Body of pancreas (tissue), 4 donors: ENCODE measurements at regions not wholly inside any gene's neighbourhood (a gene's known extent, or its start where the extent isn't known, plus 50 kb on each side); places are given as distances from the start of the nearest gene placed in this dataset.

Experiments
- ATAC-seq: fragments of 150-250 bp; one replicate; pipeline ENCODE4 v1.9.1; 2016
- DNase-seq, 4 donors: peaks; one replicate each; pipeline ENCODE4 v3.0.0-alpha.2; 2019
- H3K27ac ChIP-seq, 4 donors: fragments of 200-600 bp; sonication (generic); 1 replicate in 3 of 4; 2 replicates in 1 of 4; pipeline versions ENCODE4 v1.5.1 to v1.6.1; 2016 to 2019; ENCODE audit warnings: mild to moderate bottlenecking in 1 of 4, mixed read lengths in 1 of 4, moderate library complexity in 1 of 4
- H3K27me3 ChIP-seq, 2 donors: fragments of 200-600 bp; sonication (generic); one replicate each; pipeline ENCODE4 v1.6.0; 2016; ENCODE audit warnings: mild to moderate bottlenecking in 1 of 2
- H3K36me3 ChIP-seq, 2 donors: fragments of 200-600 bp; sonication (generic); replicated peaks in 1 of 2; 2 replicates each; pipeline ENCODE4 v1.5.1; 2016; ENCODE audit warnings: low read depth in 2 of 2; ENCODE audit not compliant: insufficient read depth in 1 of 2
- H3K4me1 ChIP-seq: fragments of 200-600 bp; sonication (generic); one replicate; pipeline ENCODE4 v1.6.0; 2016
- H3K4me3 ChIP-seq, 2 donors: fragments of 200-600 bp; sonication (generic); 1 replicate in 1 of 2; 2 replicates in 1 of 2; pipeline ENCODE4 v1.5.1; 2016 to 2019
- H3K9me3 ChIP-seq, 3 donors: fragments of 200-600 bp; sonication (generic); 1 replicate in 2 of 3; 2 replicates in 1 of 3; pipeline ENCODE4 v1.5.1; 2016
- POLR2A ChIP-seq, 3 donors: fragments of 450-650 bp; IDR thresholded peaks; one replicate each; pipeline ENCODE4 v1.6.1; 2016; ENCODE audit warnings: antibody characterized with exemption in 3 of 3, mild to moderate bottlenecking in 2 of 3
- WGBS, 2 donors: methylation state at CpG; one replicate each; pipeline ENCODE4 v1.1.5; 2017; 5-methylcytosine and 5-hydroxymethylcytosine counted together
- intact Hi-C: fragments of 100-400 bp; cut with DNase I; formaldehyde crosslinking; loops from one replicate; pipeline ENCODE4 v1.15.1; 2023
- TF ChIP-seq, protein P1 (sequence below), 7 experiments: fragments of 450-650 bp in 4 of 7; fragments of 200-600 bp in 3 of 7; sonication (generic) in 3 of 7; IDR thresholded peaks; one replicate each; pipeline ENCODE4 v1.5.1; 2016 to 2019; ENCODE audit warnings: antibody characterized with exemption in 7 of 7

DNA sequence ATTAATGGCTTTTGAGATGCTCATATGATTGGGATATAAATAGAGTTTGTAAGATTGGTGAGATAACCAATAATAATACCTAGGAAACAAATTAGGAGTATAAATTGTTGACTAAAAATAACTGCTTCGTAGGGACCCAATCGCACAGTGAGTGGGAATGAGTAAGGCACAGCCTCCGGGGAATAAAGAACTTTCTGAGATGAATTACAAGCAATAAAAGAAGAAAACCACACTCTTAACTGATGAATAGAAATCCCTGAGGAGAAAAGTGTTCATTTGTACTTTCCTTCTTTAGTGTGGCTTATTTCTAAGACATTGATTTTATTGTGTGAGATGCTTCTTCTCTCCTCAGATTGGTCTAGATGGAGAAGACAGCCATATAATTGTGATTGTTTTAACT lies 443.4 kb upstream of the PRMT6 start:
- Histone ChIP-seq H3K4me3 (no peak overlapping the region), H3K27me3 (no peaks in the 10 kb centered on the region), H3K9me3 (no peaks in the 10 kb centered on the region), H3K4me1 (no peaks in the 10 kb centered on the region), H3K36me3 (no peaks in the 10 kb centered on the region), H3K27ac (no peak overlapping the region)
- DNase-seq = no peak
- WGBS, 2 donors = 64 to 67% methylated on average over 3 of the region's 3 CpGs
- no peak for ATAC-seq
- intact Hi-C loops = no loop called here
- TF ChIP-seq, protein P1, sequence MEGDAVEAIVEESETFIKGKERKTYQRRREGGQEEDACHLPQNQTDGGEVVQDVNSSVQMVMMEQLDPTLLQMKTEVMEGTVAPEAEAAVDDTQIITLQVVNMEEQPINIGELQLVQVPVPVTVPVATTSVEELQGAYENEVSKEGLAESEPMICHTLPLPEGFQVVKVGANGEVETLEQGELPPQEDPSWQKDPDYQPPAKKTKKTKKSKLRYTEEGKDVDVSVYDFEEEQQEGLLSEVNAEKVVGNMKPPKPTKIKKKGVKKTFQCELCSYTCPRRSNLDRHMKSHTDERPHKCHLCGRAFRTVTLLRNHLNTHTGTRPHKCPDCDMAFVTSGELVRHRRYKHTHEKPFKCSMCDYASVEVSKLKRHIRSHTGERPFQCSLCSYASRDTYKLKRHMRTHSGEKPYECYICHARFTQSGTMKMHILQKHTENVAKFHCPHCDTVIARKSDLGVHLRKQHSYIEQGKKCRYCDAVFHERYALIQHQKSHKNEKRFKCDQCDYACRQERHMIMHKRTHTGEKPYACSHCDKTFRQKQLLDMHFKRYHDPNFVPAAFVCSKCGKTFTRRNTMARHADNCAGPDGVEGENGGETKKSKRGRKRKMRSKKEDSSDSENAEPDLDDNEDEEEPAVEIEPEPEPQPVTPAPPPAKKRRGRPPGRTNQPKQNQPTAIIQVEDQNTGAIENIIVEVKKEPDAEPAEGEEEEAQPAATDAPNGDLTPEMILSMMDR (IDR thresholded peaks at IDR 0.05) = no peak
- no peak for TF ChIP-seq POLR2A (IDR thresholded peaks at IDR 0.05)

DNA sequence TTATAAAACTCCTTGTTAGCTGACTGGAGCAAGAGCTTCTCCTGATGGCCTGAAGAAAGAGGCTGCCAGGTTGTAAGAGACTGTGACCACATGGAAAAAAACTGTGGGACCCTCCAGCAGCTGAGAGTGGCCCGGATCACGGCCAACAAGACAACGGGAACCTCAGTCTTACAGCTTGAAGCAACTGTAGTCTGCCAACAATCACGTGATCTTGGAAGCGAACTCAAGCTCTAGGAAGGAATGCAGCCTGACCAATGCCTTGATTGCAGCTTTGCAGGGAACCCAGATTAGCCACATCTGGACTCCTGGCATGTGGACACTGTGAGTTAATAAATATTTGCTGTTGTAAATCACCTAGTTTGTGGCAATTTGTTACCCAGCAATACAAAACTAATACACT lies 442.6 kb upstream of the PRMT6 start:
- Histone ChIP-seq H3K27ac (no peak overlapping the region), H3K9me3 (no peaks in the 10 kb centered on the region), H3K36me3 (no peaks in the 10 kb centered on the region), H3K4me3 (no peak overlapping the region), H3K4me1 (no peaks in the 10 kb centered on the region), H3K27me3 (no peaks in the 10 kb centered on the region)
- TF ChIP-seq, protein P1 (IDR thresholded peaks at IDR 0.05) = no peak
- TF ChIP-seq POLR2A (IDR thresholded peaks at IDR 0.05) = no peak
- 43 to 65% methylated on average over 5 of the region's 5 CpGs for WGBS, 2 donors
- intact Hi-C loops = no loop called here
- DNase-seq = no peak
- ATAC-seq = no peak

DNA sequence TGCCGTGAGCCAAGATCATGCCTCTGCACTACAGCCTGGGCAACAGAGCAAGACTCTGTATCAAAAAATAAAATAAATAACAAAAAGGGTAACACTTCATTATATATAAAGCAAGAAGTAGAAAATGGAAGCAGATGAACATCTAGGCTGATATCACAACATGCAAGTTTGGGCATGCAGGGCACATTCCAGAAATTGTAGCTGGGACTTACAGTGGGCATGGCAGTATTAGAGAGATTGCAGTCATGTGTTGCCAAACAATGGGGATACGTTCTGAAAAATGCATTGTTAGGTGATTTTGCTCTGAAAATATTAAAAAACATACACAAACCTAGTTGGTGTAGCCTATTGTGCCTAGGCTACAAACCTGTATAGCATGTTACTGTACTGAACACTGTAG lies 441.0 kb upstream of the PRMT6 start:
- no peak for DNase-seq
- TF ChIP-seq, protein P1 (IDR thresholded peaks at IDR 0.05) = no peak
- no peak for TF ChIP-seq POLR2A (IDR thresholded peaks at IDR 0.05)
- no peak for ATAC-seq
- H3K4me3 ChIP-seq = no peak overlapping the region
- intact Hi-C loops = no loop called here
- H3K27ac ChIP-seq = no peak overlapping the region
- no peaks in the 10 kb centered on the region for H3K9me3 ChIP-seq
- WGBS, 2 donors = 58 to 68% methylated on average over 2 of the region's 2 CpGs
- no peaks in the 10 kb centered on the region for H3K36me3 ChIP-seq
- H3K4me1 ChIP-seq = no peaks in the 10 kb centered on the region
- H3K27me3 ChIP-seq = no peaks in the 10 kb centered on the region

DNA sequence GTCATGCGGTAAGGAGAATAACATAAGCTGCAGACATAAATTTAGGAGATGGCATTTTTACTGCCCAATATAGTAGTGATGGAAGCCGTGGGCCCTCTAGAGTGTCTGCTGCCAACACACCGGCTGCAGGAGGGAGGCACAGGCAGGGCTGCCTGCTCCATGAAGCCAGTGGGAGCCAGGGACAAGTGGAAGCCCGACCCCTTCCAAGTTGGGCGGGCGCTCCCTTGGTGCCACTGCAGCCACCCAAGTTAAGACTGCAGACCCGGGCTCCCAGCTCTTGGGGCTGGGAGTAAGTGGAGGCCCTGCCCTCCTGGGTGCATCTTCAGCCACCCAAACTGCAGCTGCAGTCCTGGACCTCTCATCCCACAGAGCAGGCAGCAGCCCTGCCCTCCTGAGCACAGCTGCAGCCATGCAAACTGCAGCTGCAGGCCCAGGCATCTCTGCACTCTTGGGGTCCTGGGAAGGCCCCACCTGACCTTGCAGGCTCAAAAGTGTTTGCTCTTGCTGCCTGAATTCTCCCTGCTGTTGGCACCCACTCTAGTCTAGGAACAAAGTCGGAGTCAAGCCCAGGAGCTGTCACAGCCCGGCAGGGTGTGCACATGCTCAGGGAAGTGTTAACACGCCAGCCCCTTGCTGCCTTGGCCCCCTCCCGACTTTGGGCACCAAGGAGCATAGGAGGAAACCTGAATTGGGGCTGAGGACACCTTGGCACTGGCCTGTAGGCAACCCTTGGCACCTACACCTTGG lies 437.2 kb upstream of the PRMT6 start:
- Histone ChIP-seq H3K27me3 (no peaks in the 10 kb centered on the region), H3K4me1 (no peaks in the 10 kb centered on the region), H3K36me3 (no peaks in the 10 kb centered on the region), H3K9me3 (no peaks in the 10 kb centered on the region), H3K27ac (no peak overlapping the region), H3K4me3 (no peak overlapping the region)
- 73 to 75% methylated on average over 3 to 11 of the region's 11 CpGs for WGBS, 2 donors
- ATAC-seq (no peak), DNase-seq (no peak)
- no peak for TF ChIP-seq POLR2A (IDR thresholded peaks at IDR 0.05)
- TF ChIP-seq, protein P1 (IDR thresholded peaks at IDR 0.05) = no peak
- intact Hi-C loops = no loop called here

DNA sequence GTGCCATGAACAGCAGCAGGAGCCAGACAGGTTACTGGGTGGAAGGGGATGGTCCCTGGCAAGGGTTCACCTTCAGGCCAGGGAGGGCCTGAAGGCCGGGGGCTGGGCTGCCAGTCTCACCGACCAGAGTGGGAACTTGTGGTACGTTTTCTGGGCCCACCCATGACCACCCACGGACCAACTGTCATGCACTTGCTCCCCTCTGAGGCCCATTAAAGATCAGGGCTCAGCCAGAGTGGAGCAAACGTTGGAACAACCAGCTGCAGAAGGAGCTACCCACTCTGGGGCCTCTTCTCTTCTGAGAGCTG lies 436.7 kb upstream of the PRMT6 start:
- intact Hi-C loops = no loop called here
- Histone ChIP-seq H3K27ac (no peak overlapping the region), H3K4me3 (no peak overlapping the region), H3K36me3 (no peaks in the 10 kb centered on the region), H3K9me3 (no peaks in the 10 kb centered on the region), H3K27me3 (no peaks in the 10 kb centered on the region), H3K4me1 (no peaks in the 10 kb centered on the region)
- ATAC-seq (no peak), DNase-seq (no peak)
- TF ChIP-seq, protein P1 (IDR thresholded peaks at IDR 0.05) = no peak
- no peak for TF ChIP-seq POLR2A (IDR thresholded peaks at IDR 0.05)
- 35 to 39% methylated on average over 2 to 5 of the region's 5 CpGs for WGBS, 2 donors
